HCT116 (cell line): ENCODE measurements at regions not wholly inside any gene's neighbourhood (a gene's known extent, or its start where the extent isn't known, plus 50 kb on each side); places are given as distances from the start of the nearest gene placed in this dataset.

Experiments
- ATAC-seq: fragments of 200-7000 bp; cut with Tn5 transposase; 2 replicates; pipeline ENCODE4 v1.9.1; 2020; ENCODE audit warnings: mild to moderate bottlenecking, moderate library complexity
- BruUV-seq: library from RNA; stranded (reverse); fragments of 400-500 nt; replicated peaks from 2 replicates; lab custom pipeline; 2021; lab: Mats Ljungman, UMichigan
- CTCF ChIA-PET: fragments of 300-600 bp; sonication (Branson Sonifier 250); formaldehyde crosslinking; loops from one replicate; lab custom pipeline; 2021; ENCODE audit warnings: antibody characterized with exemption; lab: Charles Lee
- POLR2A ChIA-PET: fragments of 300-600, 350-600 bp; sonication (Branson Sonifier 250); formaldehyde crosslinking; loops from one replicate; lab custom pipeline; 2021; ENCODE audit warnings: antibody characterized with exemption; lab: Charles Lee
- RAD21 ChIA-PET, 2 experiments: fragments of 300-600 bp; sonication (Branson Sonifier 250); formaldehyde crosslinking; loops; one replicate each; lab custom pipeline; 2023; ENCODE audit warnings: low total read pairs in 2 of 2; ENCODE audit not compliant: uncharacterized antibody in 2 of 2, unreplicated experiment in 2 of 2, low non-redundant PET in 1 of 2; lab: Charles Lee
- DNase-seq: peaks from one replicate; pipeline ENCODE4 v3.0.0-alpha.2; 2010; ENCODE audit warnings: low read depth, low spot score
- H2AFZ ChIP-seq: fragments of 200-600 bp; shearing (Covaris generic), sonication (generic); 2 replicates; pipeline ENCODE4 v1.6.1; 2017; ENCODE audit warnings: low read depth, mixed run types, mixed read lengths, antibody characterized with exemption, low read length; ENCODE audit not compliant: poor library complexity, severe bottlenecking
- H3K27ac ChIP-seq: 2 replicates; pipeline ENCODE4 v1.5.1; 2012; ENCODE audit warnings: low read depth, low read length
- H3K27me3 ChIP-seq: fragments of 200-600 bp; sonication (generic); 2 replicates; pipeline ENCODE4 v1.6.1; 2016; ENCODE audit warnings: mixed run types, low read length, mixed read lengths; ENCODE audit not compliant: insufficient read depth
- H3K36me3 ChIP-seq, 2 experiments: fragments of 200-500 bp in 1 of 2; fragments of 200-600 bp in 1 of 2; sonication (Bioruptor generic) in 1 of 2; sonication (generic) in 1 of 2; 2 replicates each; pipeline versions ENCODE4 v1.5.1 to v1.6.1; 2014 to 2016; ENCODE audit warnings: low read length in 2 of 2, inconsistent platforms in 1 of 2, mixed read lengths in 1 of 2, mixed run types in 1 of 2; ENCODE audit not compliant: insufficient read depth in 2 of 2, control insufficient read depth in 1 of 2
- H3K4me1 ChIP-seq, 2 experiments: fragments of 200-600 bp in 1 of 2; sonication (generic) in 1 of 2; 2 replicates each; pipeline versions ENCODE4 v1.5.1 to v1.6.1; 2012 to 2017; ENCODE audit warnings: low read length in 2 of 2, inconsistent platforms in 1 of 2, mild to moderate bottlenecking in 1 of 2, mixed read lengths in 1 of 2, mixed run types in 1 of 2, moderate library complexity in 1 of 2; ENCODE audit not compliant: insufficient read depth in 2 of 2, control insufficient read depth in 1 of 2
- H3K4me2 ChIP-seq: fragments of 200-600 bp; sonication (generic); 2 replicates; pipeline ENCODE4 v1.6.1; 2017; ENCODE audit warnings: mixed run types, low read length, mixed read lengths
- H3K4me3 ChIP-seq, 2 experiments: fragments of 200-600 bp in 1 of 2; sonication (generic) in 1 of 2; replicated peaks in 1 of 2; 2 replicates each; pipeline ENCODE4 v1.5.1; 2011 to 2016; ENCODE audit warnings: low read length in 2 of 2, control low read depth in 1 of 2, low read depth in 1 of 2, mild to moderate bottlenecking in 1 of 2, mixed read lengths in 1 of 2, mixed run types in 1 of 2
- H3K79me2 ChIP-seq: fragments of 200-600 bp; sonication (generic); 2 replicates; pipeline ENCODE4 v1.6.1; 2017; ENCODE audit warnings: mild to moderate bottlenecking, mixed run types, low read length, moderate library complexity, mixed read lengths; ENCODE audit not compliant: insufficient read depth
- H3K9ac ChIP-seq: fragments of 200-600 bp; sonication (generic); 2 replicates; pipeline ENCODE4 v1.6.1; 2016; ENCODE audit warnings: low read length, mixed read lengths
- H3K9me2 ChIP-seq: fragments of 200-600 bp; sonication (generic), shearing (Covaris generic); 2 replicates; pipeline ENCODE4 v1.6.1; 2017; ENCODE audit warnings: mixed run types, mild to moderate bottlenecking, moderate library complexity; ENCODE audit not compliant: insufficient read depth
- H3K9me3 ChIP-seq, 2 experiments: fragments of 200-500 bp in 1 of 2; fragments of 200-600 bp in 1 of 2; sonication (Bioruptor generic) in 1 of 2; sonication (generic) in 1 of 2; 2 replicates each; pipeline ENCODE4 v1.6.1; 2014 to 2017; ENCODE audit warnings: low read length in 2 of 2, mixed read lengths in 2 of 2, inconsistent platforms in 1 of 2, low read depth in 1 of 2, mild to moderate bottlenecking in 1 of 2, mixed run types in 1 of 2, moderate library complexity in 1 of 2; ENCODE audit not compliant: control insufficient read depth in 1 of 2, insufficient read depth in 1 of 2
- H4K20me1 ChIP-seq: fragments of 200-600 bp; sonication (generic), shearing (Covaris generic); 2 replicates; pipeline ENCODE4 v1.6.1; 2017; ENCODE audit warnings: mixed run types, mild to moderate bottlenecking, moderate library complexity; ENCODE audit not compliant: insufficient read depth
- CBX3 ChIP-seq: IDR thresholded peaks from 2 replicates; pipeline ENCODE4 v1.6.1; 2012; ENCODE audit warnings: low read depth
- CTCF ChIP-seq, 3 experiments: fragments of 200-600 bp in 1 of 3; sonication (generic) in 1 of 3; IDR thresholded peaks in 2 of 3; conservative IDR thresholded peaks in 1 of 3; 2 replicates each; pipeline ENCODE4 v1.5.1; 2012 to 2017; ENCODE audit warnings: low read depth in 2 of 3, low read length in 2 of 3, antibody characterized with exemption in 1 of 3, borderline replicate concordance in 1 of 3, control low read depth in 1 of 3, mild to moderate bottlenecking in 1 of 3, mixed read lengths in 1 of 3, mixed run types in 1 of 3, moderate library complexity in 1 of 3; ENCODE audit not compliant: insufficient read depth in 1 of 3
- EGR1 ChIP-seq: IDR thresholded peaks from 2 replicates; pipeline ENCODE4 v1.6.1; 2012; ENCODE audit warnings: low read depth
- EZH2 ChIP-seq: fragments of 200-600 bp; sonication (generic); IDR thresholded peaks from 2 replicates; pipeline ENCODE4 v1.6.1; 2017; ENCODE audit warnings: antibody characterized with exemption, mixed run types
- FOSL1 ChIP-seq: IDR thresholded peaks from 2 replicates; pipeline ENCODE4 v1.6.1; 2012; ENCODE audit warnings: low read depth
- JUND ChIP-seq: IDR thresholded peaks from 2 replicates; pipeline ENCODE4 v1.6.1; 2012
- MAX ChIP-seq: IDR thresholded peaks from 2 replicates; pipeline ENCODE4 v1.6.1; 2012
- POLR2A ChIP-seq: IDR thresholded peaks from 2 replicates; pipeline ENCODE4 v1.7.0; 2011; ENCODE audit warnings: borderline replicate concordance; ENCODE audit not compliant: insufficient read depth, insufficient read length; ENCODE audit errors: extremely low read depth
- POLR2AphosphoS5 ChIP-seq: IDR thresholded peaks from 2 replicates; pipeline ENCODE4 v1.6.1; 2011; ENCODE audit warnings: mild to moderate bottlenecking, low read depth, low read length, moderate library complexity
- REST ChIP-seq: IDR thresholded peaks from 2 replicates; pipeline ENCODE4 v1.6.1; 2012; ENCODE audit warnings: low read depth
- SIN3A ChIP-seq: IDR thresholded peaks from 2 replicates; pipeline ENCODE4 v1.6.1; 2012; ENCODE audit warnings: low read depth
- SP1 ChIP-seq: IDR thresholded peaks from 2 replicates; pipeline ENCODE4 v1.6.1; 2012; ENCODE audit warnings: low read depth
- TCF7L2 ChIP-seq: IDR thresholded peaks from 2 replicates; pipeline ENCODE4 v1.7.0; 2011; ENCODE audit warnings: borderline replicate concordance, inconsistent platforms; ENCODE audit not compliant: insufficient read depth, insufficient read length; ENCODE audit errors: extremely low read depth
- YY1 ChIP-seq: IDR thresholded peaks from 2 replicates; pipeline ENCODE4 v1.6.1; 2011; ENCODE audit warnings: low read length, low read depth, moderate library complexity, mild to moderate bottlenecking; ENCODE audit not compliant: insufficient replicate concordance; ENCODE audit errors: extremely low read depth
- ZFX ChIP-seq: fragments of 450-650 bp; IDR thresholded peaks from 2 replicates; pipeline ENCODE4 v1.6.1; 2017
- ZNF274 ChIP-seq: fragments of 200-500 bp; sonication (Bioruptor generic); IDR thresholded peaks from 2 replicates; pipeline ENCODE4 v1.6.1; 2014; ENCODE audit warnings: mild to moderate bottlenecking, low read depth, low read length, inconsistent platforms
- intact Hi-C: fragments of 100-400 bp; cut with micrococcal nuclease; formaldehyde crosslinking; loops from 2 replicates; pipeline ENCODE4 v1.10.0; 2022

GRCh38 chr6:21847711-21848480 is 254.3 kb downstream of the SOX4 start:
- H3K79me2 ChIP-seq = no peaks in the 10 kb centered on the region
- CTCF ChIA-PET = no interaction called here
- BruUV-seq = no TSS peak

More at GRCh38 chr6:21847711-21848480, 254.3 kb downstream of the SOX4 start:
- no peak for DNase-seq
- Histone ChIP-seq H3K9me2 (no peaks in the 10 kb centered on the region), H3K9ac (no peak overlapping the region), H3K27me3 (no peaks in the 10 kb centered on the region), H3K4me3 (no peak overlapping the region), H3K9me3 (no peaks in the 10 kb centered on the region), H2AFZ (no peak overlapping the region), H3K27ac (no peak overlapping the region), H3K36me3 (no peaks in the 10 kb centered on the region), H4K20me1 (no peaks in the 10 kb centered on the region), H3K4me1 (no peaks in the 10 kb centered on the region), H3K4me2 (no peak overlapping the region)
- TF ChIP-seq POLR2AphosphoS5 (no peak), JUND (no peak), EZH2 (no peak), ZNF274 (no peak), CBX3 (no peak), SP1 (no peak), FOSL1 (no peak), EGR1 (no peak), TCF7L2 (no peak), ZFX (no peak), CTCF (IDR thresholded peaks at IDR 0.05 in 2 of 3, conservative IDR thresholded peaks at IDR 0.05 in 1 of 3; ENCODE audit: borderline replicate concordance in 1 of 3, insufficient read depth in 1 of 3, low read depth in 2 of 3, low read length in 2 of 3) (no peak), REST (no peak), MAX (no peak), YY1 (no peak), SIN3A (no peak), POLR2A (no peak)
- intact Hi-C loops = no loop called here
- POLR2A ChIA-PET = no interaction called here
- RAD21 ChIA-PET = no interaction called here
- ATAC-seq = no peak
